ENCODE measurements at regions not wholly inside any gene's neighbourhood (a gene's known extent, or its start where the extent isn't known, plus 50 kb on each side); places are given as distances from the start of the nearest gene placed in this dataset.

DNA sequence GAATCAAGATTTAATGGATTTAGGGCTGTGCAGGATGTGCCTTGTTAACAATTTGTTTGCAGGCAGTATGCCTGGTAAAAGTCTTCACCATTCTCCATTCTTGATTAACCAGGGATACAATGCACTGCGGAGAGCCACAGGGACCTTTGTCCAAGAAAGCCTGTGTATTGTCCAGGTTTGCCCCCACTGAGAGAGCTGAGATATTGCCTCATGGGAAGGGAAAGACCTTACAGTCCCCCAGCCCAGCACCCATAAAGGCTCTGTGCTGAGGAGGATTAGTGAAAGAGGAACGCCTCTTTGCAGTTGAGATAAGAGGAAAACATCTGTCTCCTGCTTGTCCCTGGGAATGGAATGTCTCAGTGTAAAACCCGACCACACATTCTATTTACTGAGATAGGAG, 2169.6 kb downstream of the TP53TG3F start:
- DNase-seq (ENCODE audit: low read depth, low spot score) (no peak), ATAC-seq (no peak)
- H3K4me2 ChIP-seq (ENCODE audit: low read length): no peak overlapping the region
- TF ChIP-seq YY1 (IDR thresholded peaks at IDR 0.05; ENCODE audit: extremely low read depth, insufficient replicate concordance, low read depth, low read length): no peak
- TF ChIP-seq RAD21 (IDR thresholded peaks at IDR 0.05; ENCODE audit: low read depth): no peak
- TF ChIP-seq TCF7L2 (IDR thresholded peaks at IDR 0.05; ENCODE audit: borderline replicate concordance, extremely low read depth, insufficient read depth, insufficient read length): no peak
- TF ChIP-seq EZH2 (IDR thresholded peaks at IDR 0.05): no peak
- TF ChIP-seq POLR2A (IDR thresholded peaks at IDR 0.05; ENCODE audit: borderline replicate concordance, extremely low read depth, insufficient read depth, insufficient read length): no peak
- TF ChIP-seq, protein P1, sequence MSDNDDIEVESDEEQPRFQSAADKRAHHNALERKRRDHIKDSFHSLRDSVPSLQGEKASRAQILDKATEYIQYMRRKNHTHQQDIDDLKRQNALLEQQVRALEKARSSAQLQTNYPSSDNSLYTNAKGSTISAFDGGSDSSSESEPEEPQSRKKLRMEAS (IDR thresholded peaks at IDR 0.05): no peak
- TF ChIP-seq CEBPB (IDR thresholded peaks at IDR 0.05; ENCODE audit: low read depth): no peak
- no peak for TF ChIP-seq POLR2AphosphoS5 (IDR thresholded peaks at IDR 0.05; ENCODE audit: low read depth, low read length)
- TF ChIP-seq, protein P2, sequence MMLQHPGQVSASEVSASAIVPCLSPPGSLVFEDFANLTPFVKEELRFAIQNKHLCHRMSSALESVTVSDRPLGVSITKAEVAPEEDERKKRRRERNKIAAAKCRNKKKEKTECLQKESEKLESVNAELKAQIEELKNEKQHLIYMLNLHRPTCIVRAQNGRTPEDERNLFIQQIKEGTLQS (IDR thresholded peaks at IDR 0.05): no peak
- TF ChIP-seq, protein P3, sequence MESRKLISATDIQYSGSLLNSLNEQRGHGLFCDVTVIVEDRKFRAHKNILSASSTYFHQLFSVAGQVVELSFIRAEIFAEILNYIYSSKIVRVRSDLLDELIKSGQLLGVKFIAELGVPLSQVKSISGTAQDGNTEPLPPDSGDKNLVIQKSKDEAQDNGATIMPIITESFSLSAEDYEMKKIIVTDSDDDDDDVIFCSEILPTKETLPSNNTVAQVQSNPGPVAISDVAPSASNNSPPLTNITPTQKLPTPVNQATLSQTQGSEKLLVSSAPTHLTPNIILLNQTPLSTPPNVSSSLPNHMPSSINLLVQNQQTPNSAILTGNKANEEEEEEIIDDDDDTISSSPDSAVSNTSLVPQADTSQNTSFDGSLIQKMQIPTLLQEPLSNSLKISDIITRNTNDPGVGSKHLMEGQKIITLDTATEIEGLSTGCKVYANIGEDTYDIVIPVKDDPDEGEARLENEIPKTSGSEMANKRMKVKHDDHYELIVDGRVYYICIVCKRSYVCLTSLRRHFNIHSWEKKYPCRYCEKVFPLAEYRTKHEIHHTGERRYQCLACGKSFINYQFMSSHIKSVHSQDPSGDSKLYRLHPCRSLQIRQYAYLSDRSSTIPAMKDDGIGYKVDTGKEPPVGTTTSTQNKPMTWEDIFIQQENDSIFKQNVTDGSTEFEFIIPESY (IDR thresholded peaks at IDR 0.05; ENCODE audit: extremely low read depth, insufficient replicate concordance, low read length): no peak
- TF ChIP-seq ELF1 (IDR thresholded peaks at IDR 0.05; ENCODE audit: borderline replicate concordance, low read depth): no peak
- ChIA-PET POLR2A (no interaction called here), CTCF (no interaction called here), RAD21 (ENCODE audit: low non-redundant PET in 1 of 2, low total read pairs in 2 of 2, uncharacterized antibody in 2 of 2, unreplicated experiment in 2 of 2) (no interaction called here)
- no peaks in the 10 kb centered on the region for H3K27me3 ChIP-seq (ENCODE audit: insufficient read depth, low read length)
- no peaks in the 10 kb centered on the region for H3K9me3 ChIP-seq (ENCODE audit: control insufficient read depth in 1 of 2, insufficient read depth in 1 of 2, low read depth in 1 of 2, low read length in 2 of 2)
- no peaks in the 10 kb centered on the region for H3K4me1 ChIP-seq (ENCODE audit: control insufficient read depth in 1 of 2, insufficient read depth in 2 of 2, low read length in 2 of 2)
- no peak overlapping the region for H3K9ac ChIP-seq (ENCODE audit: low read length)
- no peak overlapping the region for H3K27ac ChIP-seq (ENCODE audit: low read depth, low read length)
- no peak overlapping the region for H2AFZ ChIP-seq (ENCODE audit: low read depth, low read length, poor library complexity, severe bottlenecking)
- H4K20me1 ChIP-seq (ENCODE audit: insufficient read depth): no peaks in the 10 kb centered on the region
- intact Hi-C loops (cut with micrococcal nuclease): loop anchor here (10.0 kb wide), 1 partner anchor 46 kb away; no protein-coding TSS in a partner anchor
- no peaks in the 10 kb centered on the region for H3K9me2 ChIP-seq (ENCODE audit: insufficient read depth)
- no peaks in the 10 kb centered on the region for H3K36me3 ChIP-seq (ENCODE audit: control insufficient read depth in 1 of 2, insufficient read depth in 2 of 2, low read length in 2 of 2)
- no peaks in the 10 kb centered on the region for H3K79me2 ChIP-seq (ENCODE audit: insufficient read depth, low read length)
- H3K4me3 ChIP-seq (replicated peaks in 1 of 2; ENCODE audit: low read depth in 1 of 2, low read length in 2 of 2): no peak overlapping the region
- BruUV-seq (replicated peaks): no TSS peak

All from HCT116 (cell line).